MM.1S (cell line): ENCODE measurements at regions not wholly inside any gene's neighbourhood (a gene's known extent, or its start where the extent isn't known, plus 50 kb on each side); places are given as distances from the start of the nearest gene placed in this dataset.
"Not testable (repeated sequence)": the region's sequence is repeated elsewhere in the genome, so short reads cannot be mapped to it uniquely, and the experiment has no call there.

Experiments
- DNase-seq: peaks from one replicate; pipeline ENCODE4 v3.0.0-alpha.2; 2015
- H2AFZ ChIP-seq: fragments of 300-600 bp; sonication (generic); 2 replicates; pipeline ENCODE4 v1.6.0; 2016; ENCODE audit warnings: antibody characterized with exemption, low read length
- H3F3A ChIP-seq: fragments of 300-600 bp; sonication (generic); 2 replicates; pipeline ENCODE4 v1.6.1; 2016; ENCODE audit warnings: mild to moderate bottlenecking, antibody characterized with exemption, low read length, moderate library complexity, mixed read lengths; ENCODE audit not compliant: insufficient read depth
- H3K27ac ChIP-seq: fragments of 300-600 bp; sonication (generic); 2 replicates; pipeline ENCODE4 v1.5.1; 2016; ENCODE audit warnings: mild to moderate bottlenecking, low read length
- H3K27me3 ChIP-seq: fragments of 300-600 bp; sonication (generic); replicated peaks from 2 replicates; pipeline ENCODE4 v1.6.0; 2016; ENCODE audit warnings: low read length; ENCODE audit not compliant: insufficient read depth
- H3K36me3 ChIP-seq: fragments of 300-600 bp; sonication (generic); replicated peaks from 2 replicates; pipeline ENCODE4 v1.6.1; 2016; ENCODE audit warnings: mild to moderate bottlenecking, low read length, mixed read lengths; ENCODE audit not compliant: insufficient read depth
- H3K4me1 ChIP-seq: fragments of 300-600 bp; sonication (generic); 2 replicates; pipeline ENCODE4 v1.6.1; 2016; ENCODE audit warnings: low read length, mixed read lengths
- H3K4me2 ChIP-seq: fragments of 300-600 bp; sonication (generic); 2 replicates; pipeline ENCODE4 v1.6.0; 2016; ENCODE audit warnings: low read depth, low read length
- H3K4me3 ChIP-seq: fragments of 300-600 bp; sonication (generic); 2 replicates; pipeline ENCODE4 v1.5.1; 2016; ENCODE audit warnings: low read length, mixed read lengths
- H3K79me2 ChIP-seq: fragments of 300-600 bp; sonication (generic); 2 replicates; pipeline ENCODE4 v1.6.1; 2016; ENCODE audit warnings: mixed run types, low read length, mixed read lengths
- H3K9ac ChIP-seq: fragments of 300-600 bp; sonication (generic); 2 replicates; pipeline ENCODE4 v1.6.1; 2016; ENCODE audit warnings: low read length, mixed read lengths
- H3K9me2 ChIP-seq: fragments of 300-600 bp; sonication (generic); replicated peaks from 2 replicates; pipeline ENCODE4 v1.6.1; 2016; ENCODE audit warnings: mild to moderate bottlenecking, low read length, mixed read lengths; ENCODE audit not compliant: insufficient read depth
- H3K9me3 ChIP-seq: fragments of 300-600 bp; sonication (generic); replicated peaks from 2 replicates; pipeline ENCODE4 v1.6.1; 2016; ENCODE audit warnings: mild to moderate bottlenecking, low read length, mixed read lengths; ENCODE audit not compliant: insufficient read depth
- H4K20me1 ChIP-seq: fragments of 300-600 bp; sonication (generic); 2 replicates; pipeline ENCODE4 v1.6.1; 2016; ENCODE audit warnings: mild to moderate bottlenecking, low read length, moderate library complexity, mixed read lengths; ENCODE audit not compliant: insufficient read depth
- CTCF ChIP-seq: fragments of 300-600 bp; sonication (generic); IDR thresholded peaks from 2 replicates; pipeline ENCODE4 v1.5.1; 2016; ENCODE audit warnings: antibody characterized with exemption, low read length, mixed read lengths
- EZH2 ChIP-seq: fragments of 300-600 bp; sonication (generic); optimal IDR thresholded peaks from 2 replicates; pipeline ENCODE3; 2017; ENCODE audit warnings: low read depth, mild to moderate bottlenecking, antibody characterized with exemption, low read length, mixed read lengths
- EZH2phosphoT487 ChIP-seq: fragments of 300-600 bp; sonication (generic); IDR thresholded peaks from 2 replicates; pipeline ENCODE4 v1.6.1; 2018; ENCODE audit warnings: antibody characterized with exemption, low read length

- not testable (repeated sequence) for H3K9ac ChIP-seq, H3K9me3 ChIP-seq, H3K27me3 ChIP-seq, H3K79me2 ChIP-seq, H3F3A ChIP-seq, H4K20me1 ChIP-seq, H3K4me1 ChIP-seq, H3K36me3 ChIP-seq, H3K9me2 ChIP-seq, H3K27ac ChIP-seq
- Histone ChIP-seq H2AFZ (peak overlapping the region; percentile 21; the same call in 1 of the 2 replicates), H3K4me2 (peak overlapping the region; percentile 52; the same call in 1 of the 2 replicates), H3K4me3 (peak overlapping the region; percentile 46)
- TF ChIP-seq CTCF, result peak; percentile 57
- DNase-seq, result peak; percentile 46
Measured at GRCh38 chr1:148361427-148362215, 121.5 kb downstream of the PPIAL4G start.

- Histone ChIP-seq H3K79me2 (no peaks in the 10 kb centered on the region), H3K27me3 (no peaks in the 10 kb centered on the region), H3K9ac (no peak overlapping the region), H3K9me3 (no peaks in the 10 kb centered on the region), H3K9me2 (no peaks in the 10 kb centered on the region), H3K4me1 (no peaks in the 10 kb centered on the region), H3K36me3 (no peaks in the 10 kb centered on the region), H3K27ac (no peak overlapping the region), H4K20me1 (no peaks in the 10 kb centered on the region), H3K4me3 (no peak overlapping the region), H2AFZ (no peak overlapping the region), H3K4me2 (no peak overlapping the region), H3F3A (no peaks in the 10 kb centered on the region)
- DNase-seq, result no peak
- TF ChIP-seq CTCF (no peak), EZH2 (no peak), EZH2phosphoT487 (no peak)
Measured at GRCh38 chr1:148357037-148357436, 126.1 kb downstream of the PPIAL4G start.

GRCh38 chr1:148355976-148356375, 127.1 kb downstream of the PPIAL4G start:
- Histone ChIP-seq H3K4me2 (no peak overlapping the region), H3K9ac (no peak overlapping the region), H3K4me1 (no peaks in the 10 kb centered on the region), H3K27me3 (no peaks in the 10 kb centered on the region), H3F3A (no peaks in the 10 kb centered on the region), H3K4me3 (no peak overlapping the region), H2AFZ (no peak overlapping the region), H3K79me2 (no peaks in the 10 kb centered on the region), H3K9me3 (no peaks in the 10 kb centered on the region), H3K27ac (no peak overlapping the region), H3K9me2 (no peaks in the 10 kb centered on the region), H4K20me1 (no peaks in the 10 kb centered on the region), H3K36me3 (no peaks in the 10 kb centered on the region)
- TF ChIP-seq CTCF (no peak), EZH2phosphoT487 (no peak), EZH2 (no peak)
- no peak for DNase-seq
